GM18517 (cell line): ENCODE measurements at regions not wholly inside any gene's neighbourhood (a gene's known extent, or its start where the extent isn't known, plus 50 kb on each side); places are given as distances from the start of the nearest gene placed in this dataset.
A peak's percentile ranks its signal among the peaks of the same experiment; 100 is the strongest.
"Not testable (repeated sequence)": the region's sequence is repeated elsewhere in the genome, so short reads cannot be mapped to it uniquely, and the experiment has no call there.

Experiments used
- ATAC-seq: cut with Tn5 transposase; IDR thresholded peaks from one replicate; pipeline ENCODE4 v1.9.1; 2021; ENCODE audit warnings: mild to moderate bottlenecking, moderate library complexity; ENCODE audit not compliant: unreplicated experiment

DNA sequence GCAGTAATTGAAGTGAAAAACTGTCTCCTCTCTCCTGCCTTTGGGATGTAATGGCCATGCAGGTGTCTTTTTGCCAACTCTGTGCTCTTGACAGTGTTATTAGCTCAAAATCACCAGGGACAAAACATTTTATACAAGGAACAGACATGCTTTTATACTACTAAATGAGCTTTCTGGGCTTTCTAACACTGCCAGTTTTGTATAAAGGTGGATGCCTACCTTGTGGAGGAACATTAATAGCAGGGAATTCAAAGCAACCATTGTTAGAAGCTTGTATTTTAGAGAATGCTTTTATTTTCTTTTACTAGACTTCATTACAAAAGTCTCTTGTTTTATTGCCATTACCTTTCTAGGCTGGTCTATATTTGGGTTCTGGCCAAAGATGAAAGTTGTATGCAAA is 54.7 kb upstream of the ARSJ start:
- no peak for ATAC-seq

DNA sequence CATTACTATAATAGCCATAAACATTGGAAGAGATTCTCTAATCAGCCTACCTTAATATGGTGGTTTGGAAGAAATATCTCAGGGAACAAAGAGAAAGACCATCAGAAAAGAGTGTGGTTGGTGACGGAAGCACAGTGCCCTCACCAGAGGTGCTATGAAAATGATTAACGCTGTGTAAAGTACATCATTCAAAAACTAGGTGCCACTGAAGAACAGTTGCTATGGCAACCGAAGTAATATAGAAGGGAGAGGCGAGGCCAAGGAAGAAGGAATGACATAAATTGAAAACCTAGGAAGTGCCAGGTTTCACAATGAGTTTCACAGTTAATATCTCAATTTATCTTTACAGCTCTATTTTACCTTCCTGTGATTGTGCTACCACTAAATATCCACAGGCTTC is 57.0 kb upstream of the ARSJ start:
- ATAC-seq, result no peak

DNA sequence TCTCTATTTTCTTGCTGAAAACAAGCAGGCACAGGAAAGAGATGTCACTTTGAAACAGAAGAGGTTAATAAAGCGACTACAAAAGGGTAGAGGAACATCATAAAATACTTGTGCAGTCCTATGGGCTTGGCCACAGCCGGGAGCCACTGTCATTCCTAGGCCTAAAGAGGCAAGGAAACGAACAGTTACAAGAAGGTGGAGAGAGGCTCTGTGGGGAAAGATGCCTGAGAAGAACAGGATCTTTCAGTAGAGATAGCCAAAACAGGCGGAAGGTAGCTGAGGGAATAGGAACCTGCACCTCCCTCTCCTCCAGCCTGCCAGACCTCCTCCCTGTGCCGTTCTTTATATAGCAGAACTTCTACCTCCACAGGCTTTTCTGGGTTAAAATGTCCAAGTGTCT is 57.4 kb upstream of the ARSJ start:
- ATAC-seq, result no peak

DNA sequence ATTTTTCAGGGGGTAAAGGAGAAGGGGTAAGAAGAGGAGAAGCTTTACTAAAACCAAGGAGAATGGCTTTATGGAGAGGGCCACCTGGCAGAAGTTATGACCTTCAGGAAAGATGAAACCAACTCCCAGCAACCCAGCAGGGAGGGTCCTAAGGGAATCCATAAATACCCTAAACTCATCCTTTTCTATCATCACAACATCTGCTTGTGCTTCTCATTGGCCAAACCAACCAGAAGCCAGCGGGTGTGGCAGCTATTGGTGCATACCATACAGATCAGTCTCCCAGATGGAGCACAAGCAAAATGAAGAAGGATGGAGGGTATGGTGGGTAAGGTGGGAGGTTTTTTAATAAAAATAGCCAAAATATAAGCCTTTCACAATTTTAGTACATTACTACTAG is 58.5 kb upstream of the ARSJ start:
- ATAC-seq, result no peak

DNA sequence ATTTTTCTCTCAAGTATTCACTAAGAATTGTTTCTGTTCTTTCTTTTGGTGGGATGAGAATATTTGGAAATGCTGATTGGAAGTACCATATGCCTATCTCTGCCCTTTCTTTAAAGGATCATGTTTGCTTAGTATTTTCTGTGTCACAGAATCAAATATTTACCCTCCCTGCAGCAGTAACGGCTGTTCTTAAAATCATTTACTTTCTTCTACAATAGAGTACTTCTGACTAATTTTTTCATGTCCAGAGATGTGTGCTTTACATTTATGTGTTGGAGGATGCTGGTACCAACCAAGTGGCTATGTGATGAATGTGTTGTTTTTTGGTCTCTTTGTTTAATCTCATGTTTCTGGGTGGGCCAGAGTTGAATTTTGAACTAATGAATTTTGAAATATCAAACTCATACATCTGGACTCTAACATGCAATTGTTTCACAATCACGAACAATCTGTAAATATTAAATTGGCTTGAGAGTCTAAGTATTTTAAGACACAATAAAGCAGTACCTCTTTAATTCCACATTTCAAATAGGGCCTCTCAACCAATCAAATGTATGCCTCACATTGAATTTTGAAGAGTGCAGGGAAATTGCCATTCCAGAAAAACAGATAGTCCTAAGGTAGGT is 59.4 kb upstream of the ARSJ start:
- no peak for ATAC-seq

DNA sequence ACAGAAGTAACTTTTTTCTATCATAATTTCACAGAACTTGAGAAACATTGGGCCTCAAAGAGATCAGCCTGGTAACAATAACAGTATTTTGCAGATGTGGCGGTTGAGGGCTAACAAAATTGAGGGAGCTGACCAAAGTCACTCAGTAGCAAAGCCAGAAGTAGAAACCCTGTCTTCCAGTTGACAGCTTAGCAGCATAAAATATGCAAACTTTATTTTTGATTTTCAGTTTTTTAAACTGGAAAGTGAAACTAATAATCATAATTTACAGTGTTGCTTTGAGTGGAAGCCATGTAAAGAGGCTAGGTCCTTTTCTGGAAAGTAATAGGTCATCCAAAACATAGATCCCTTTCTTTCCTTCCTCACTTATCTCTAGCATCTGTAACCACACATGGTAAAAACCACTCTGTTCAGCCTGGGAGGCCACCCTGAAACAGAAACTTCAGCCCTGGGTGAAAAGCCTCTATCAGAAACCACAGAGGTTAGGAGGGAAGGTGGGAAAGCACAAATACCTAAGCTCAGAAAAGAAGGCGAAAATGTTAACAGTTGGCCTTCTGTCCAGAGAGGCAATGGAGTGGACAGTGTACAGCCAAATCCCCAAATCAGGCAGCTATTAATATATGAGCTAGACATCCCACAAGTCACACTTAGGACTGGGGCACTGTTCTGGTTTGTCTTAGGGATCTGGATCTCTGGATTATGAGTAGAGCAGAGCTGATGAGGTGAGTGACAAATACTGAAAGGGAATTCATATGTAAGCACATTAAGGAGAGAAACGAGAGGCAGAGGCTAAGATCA is 61.1 kb upstream of the ARSJ start:
- peak; percentile 78 for ATAC-seq

DNA sequence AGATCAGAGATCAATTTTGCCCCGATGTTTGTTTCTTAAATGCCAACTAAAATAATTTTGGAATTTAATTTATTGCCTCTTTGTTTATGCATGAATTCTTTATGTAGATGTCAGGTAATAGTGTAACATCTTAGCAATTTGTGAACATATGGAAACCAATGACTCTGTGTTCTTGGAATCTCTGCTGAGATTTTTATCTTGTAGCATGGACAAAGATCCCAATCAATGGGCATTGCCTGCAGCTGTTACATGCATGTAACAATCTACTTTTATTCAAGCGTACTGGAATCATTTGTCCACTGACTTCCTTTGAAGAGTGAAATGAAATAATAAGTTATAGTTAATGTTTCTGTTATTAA is 61.6 kb upstream of the ARSJ start:
- ATAC-seq, result no peak

DNA sequence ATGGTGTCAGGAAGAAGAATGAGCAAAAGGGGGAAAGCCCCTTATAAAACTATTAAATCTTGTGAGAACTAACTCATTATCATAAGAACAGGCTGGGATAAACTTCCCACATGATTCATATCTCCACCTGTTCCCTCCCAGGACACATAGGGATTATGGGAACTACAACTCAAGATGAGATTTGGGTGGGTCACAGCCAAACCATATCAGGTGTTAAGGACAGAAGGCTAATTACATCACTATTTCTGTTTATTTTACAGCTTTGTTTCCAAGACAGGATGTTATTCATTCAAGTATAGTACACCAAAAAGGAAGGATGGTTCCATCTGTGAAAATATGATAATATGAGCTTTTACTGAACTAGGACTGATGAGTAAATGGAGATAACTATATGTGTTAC is 63.7 kb upstream of the ARSJ start:
- no peak for ATAC-seq

DNA sequence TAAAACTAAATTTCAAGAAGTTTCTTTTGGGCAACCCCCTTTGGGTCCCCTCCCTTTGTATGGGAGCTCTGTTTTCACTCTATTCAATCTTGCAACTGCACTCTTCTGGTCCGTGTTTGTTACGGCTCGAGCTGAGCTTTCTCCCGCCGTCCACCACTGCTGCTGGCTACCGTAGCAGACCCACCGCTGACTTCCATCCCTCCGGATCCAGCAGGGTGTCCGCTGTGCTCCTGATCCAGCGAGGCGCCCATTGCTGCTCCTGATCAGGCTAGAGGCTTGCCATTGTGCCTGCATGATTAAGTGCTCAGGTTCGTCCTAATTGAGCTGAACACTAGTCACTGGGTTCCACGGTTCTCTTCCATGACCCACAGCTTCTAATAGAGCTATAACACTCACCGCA is 64.9 kb upstream of the ARSJ start:
- not testable (repeated sequence) for ATAC-seq

DNA sequence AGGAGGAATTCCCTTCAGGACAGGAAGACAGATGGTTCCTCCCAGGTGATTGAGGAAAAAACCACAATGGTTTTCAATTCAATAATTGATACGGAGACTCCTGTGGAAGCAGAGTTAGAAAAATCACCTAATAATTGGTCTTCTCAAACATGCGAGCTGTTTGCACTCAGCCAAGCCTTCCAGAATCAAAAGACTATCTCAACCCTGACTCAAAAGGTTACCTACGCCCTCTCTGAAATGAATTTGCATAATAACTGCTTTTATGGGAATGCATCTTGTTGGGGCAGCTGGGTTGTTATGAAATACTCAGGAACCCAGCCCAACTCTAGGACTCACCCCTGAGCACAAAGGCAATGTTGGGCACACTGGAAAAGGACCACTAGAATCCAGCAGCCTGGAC is 66.9 kb upstream of the ARSJ start:
- no peak for ATAC-seq

DNA sequence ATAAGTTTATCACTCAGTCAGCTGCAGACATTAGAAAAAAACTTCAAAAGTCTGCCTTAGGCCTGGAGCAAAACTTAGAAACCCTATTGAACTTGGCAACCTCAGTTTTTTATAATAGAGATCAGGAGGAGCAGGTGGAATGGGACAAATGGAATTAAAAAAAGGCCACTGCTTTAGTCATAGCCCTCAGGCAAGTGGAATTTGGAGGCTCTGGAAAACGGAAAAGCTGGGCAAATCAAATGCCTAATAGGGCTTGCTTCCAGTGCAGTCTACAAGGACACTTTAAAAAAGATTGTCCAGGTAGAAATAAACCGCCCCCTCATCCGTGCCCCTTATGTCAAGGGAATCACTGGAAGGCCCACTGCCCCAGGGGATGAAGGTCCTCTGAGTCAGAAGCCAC is 68.7 kb upstream of the ARSJ start:
- ATAC-seq, result not testable (repeated sequence)

DNA sequence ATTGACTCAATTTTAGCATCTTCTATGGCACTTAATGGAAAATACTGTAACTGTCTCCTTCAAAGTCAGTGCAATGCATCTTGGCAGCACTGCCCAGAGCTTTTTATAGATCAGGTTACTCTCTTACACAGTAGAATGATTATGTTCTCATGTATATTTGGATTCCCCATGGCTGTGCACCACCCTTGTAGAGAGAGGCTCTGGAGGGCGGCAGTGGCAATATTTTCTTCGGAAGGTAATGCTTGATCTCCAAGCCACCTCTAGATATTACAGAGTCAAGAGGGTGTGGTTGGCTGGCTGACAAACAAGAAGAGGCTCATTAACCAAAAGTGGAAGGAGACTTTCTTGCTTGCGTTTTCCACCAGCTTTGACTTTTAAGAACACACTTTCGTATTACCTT is 72.8 kb upstream of the ARSJ start:
- ATAC-seq, result no peak

DNA sequence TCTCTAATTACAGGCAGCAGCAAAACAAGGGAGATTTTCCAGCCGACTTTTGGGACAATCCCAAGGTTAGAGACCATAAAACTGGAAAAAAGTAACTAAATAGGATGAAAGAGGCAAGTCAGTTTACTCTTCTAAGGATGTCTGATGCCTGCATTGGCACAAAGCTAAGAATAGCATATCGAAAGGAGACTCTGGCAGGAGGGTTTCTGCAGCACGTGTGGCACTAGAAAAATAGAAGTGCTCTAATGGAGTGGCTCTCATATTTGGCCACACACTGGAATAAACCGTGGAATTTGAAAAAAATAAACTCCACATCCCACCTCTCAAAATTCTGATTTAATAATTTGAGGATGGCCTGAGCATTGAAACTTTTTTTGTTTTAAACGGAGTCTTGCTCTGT is 77.2 kb upstream of the ARSJ start:
- ATAC-seq, result no peak

DNA sequence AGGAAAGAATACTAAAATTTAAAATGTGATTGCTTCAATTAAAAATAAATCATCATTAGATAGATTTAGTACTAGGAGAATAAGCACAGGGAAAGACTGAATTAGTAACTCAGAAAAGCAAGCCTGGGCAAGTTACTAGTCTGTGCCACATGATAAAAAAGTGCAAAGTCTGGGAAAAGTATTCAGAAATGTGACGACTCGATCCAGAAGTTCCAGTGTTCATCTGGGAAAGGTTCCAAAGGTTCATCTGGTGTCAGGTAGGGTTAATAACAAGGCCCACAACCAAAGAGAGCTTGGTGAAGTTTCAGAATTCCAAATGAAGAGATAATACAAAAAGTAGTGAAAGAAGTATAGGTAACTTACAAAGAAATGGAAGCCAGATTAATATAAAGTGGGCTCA is 78.3 kb upstream of the ARSJ start:
- no peak for ATAC-seq

DNA sequence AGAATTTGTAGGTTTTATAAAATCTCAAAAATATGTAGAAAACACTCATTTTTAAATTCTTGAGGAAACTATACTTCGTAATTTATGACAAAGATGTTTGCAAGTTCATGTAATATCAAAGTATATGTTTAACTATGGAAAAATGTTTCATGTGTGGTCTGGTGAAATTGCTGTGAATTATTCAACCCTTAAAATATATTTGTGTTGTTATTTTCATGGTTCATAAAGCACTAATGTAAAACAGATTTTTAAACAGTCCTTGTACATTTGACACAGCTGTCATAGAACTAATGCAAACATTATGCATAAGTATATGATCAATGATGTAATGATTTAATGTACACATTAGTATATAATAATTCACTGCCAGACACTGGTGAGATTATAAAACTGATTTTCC is 83.1 kb upstream of the ARSJ start:
- ATAC-seq, result no peak

DNA sequence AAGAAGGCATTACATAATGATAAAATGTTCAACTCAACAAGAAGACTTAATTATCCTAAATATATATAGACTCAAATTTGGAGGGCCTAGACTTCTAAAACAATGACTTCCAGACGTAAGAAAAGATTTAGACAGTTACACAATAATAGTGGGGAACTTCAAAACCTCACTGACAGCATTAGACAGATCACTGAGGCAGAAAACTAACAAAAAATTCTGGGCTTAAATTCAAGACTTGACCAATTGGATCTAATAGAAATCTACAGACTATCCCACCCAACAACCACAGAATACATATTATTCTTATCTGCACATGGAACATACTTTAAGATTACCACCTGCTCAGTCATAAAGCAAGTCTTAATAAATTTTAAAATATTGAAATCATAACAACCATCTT is 93.3 kb upstream of the ARSJ start:
- ATAC-seq, result no peak

DNA sequence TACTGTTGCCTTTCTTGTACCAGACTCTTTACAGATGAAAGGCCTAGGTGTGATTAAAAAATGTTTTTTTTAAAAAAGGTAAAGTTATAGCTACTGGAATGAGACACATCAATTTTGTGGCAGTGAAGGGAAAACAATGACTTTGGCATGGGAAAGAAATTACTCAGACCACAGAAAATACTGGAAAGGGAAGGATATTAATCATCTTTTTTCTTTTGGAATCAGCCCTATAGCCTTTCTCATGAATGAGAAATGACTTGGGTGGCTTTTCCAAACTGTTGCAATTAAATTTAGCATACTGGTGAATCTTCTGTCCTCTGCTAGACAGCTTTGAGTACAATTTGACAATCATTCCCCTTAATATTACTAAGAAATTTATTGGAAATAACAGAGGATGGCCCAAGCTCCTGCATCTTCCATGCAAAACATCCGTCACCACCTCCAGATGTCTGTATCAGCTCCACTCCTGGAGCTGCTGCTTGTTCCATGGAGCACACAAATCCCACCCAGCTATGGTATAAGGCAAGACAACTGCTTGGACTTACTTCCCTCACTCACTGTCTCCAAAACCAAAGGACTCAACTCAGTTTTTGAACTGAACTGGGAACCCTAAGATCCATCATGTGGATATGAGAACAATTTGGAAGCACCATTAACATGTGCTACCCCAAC is 97.6 kb upstream of the ARSJ start:
- no peak for ATAC-seq

DNA sequence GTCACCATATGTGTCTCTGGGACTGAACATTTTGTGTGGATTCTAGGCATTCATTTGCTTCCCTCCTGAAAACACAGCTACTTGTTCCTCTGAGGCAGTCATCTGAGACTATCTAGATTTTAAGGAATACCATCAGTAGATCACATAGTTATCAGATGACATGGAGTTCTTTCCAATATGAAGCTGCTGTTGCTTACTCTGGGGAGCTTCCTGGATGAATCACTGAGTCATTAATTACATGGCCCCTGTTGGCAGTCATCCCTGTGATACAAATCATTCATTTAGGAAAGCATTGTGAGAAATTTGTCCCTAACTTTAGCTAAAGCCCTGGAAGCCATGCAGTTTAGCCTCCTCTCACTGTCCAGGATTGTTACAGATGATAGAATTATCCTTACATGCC is 98.2 kb upstream of the ARSJ start:
- no peak for ATAC-seq

DNA sequence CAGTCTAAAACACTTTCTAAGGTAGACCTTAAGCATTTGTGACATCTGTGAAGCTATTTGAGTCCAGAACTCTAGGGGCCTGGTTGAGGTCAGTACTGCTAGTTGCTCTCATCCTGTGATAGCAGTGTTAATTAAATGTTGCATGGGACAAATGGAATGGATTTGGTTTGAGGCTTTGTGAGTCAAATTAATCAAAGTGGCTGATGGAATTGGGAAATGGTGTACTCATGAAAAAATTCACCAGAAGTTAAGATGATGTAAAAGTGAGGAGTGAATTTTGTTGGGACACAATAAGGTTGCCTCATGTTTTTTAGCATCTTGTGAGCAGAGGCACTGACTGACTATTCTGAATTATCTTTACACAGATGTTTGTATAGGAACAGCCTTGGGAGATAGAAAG is 99.2 kb upstream of the ARSJ start:
- no peak for ATAC-seq

DNA sequence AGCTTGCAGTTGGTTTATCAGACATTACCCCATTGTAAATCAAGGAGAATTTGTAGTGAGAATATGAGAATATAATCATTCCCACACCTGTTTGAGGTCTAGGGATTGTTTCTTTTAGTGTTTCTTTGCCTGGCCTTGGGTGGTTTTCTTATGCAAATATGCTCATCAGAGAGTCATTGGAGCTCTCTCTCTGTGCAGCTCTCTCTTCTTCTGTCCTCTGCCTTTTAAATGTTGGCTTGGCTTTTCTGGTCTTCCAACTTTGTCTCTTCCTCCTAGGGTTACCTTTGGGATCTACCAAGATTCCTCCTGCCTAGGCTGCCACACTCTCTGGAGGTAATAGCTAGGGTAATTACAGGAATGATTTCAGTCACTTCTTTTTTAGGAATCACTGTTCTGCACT is 102.3 kb upstream of the ARSJ start:
- no peak for ATAC-seq

DNA sequence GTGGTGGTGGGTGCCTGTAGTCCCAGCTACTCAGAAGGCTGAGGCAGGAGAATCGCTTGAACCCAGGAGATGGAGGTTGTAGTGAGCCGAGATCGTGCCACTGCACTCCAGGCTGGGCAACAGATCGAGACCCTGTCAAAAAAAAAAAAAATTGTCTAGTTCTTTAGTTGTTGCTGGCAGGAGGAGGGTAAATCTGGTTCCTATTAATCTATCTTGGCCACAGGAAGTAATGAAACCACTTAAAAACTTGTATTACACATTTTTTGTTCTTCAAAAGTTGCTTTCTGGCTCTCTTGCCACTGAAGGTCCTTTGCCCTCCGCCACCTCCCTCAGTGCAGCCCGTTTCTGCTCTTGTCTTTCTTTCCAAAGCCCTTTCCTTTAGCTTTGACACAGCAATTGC is 102.9 kb upstream of the ARSJ start:
- ATAC-seq, result no peak

DNA sequence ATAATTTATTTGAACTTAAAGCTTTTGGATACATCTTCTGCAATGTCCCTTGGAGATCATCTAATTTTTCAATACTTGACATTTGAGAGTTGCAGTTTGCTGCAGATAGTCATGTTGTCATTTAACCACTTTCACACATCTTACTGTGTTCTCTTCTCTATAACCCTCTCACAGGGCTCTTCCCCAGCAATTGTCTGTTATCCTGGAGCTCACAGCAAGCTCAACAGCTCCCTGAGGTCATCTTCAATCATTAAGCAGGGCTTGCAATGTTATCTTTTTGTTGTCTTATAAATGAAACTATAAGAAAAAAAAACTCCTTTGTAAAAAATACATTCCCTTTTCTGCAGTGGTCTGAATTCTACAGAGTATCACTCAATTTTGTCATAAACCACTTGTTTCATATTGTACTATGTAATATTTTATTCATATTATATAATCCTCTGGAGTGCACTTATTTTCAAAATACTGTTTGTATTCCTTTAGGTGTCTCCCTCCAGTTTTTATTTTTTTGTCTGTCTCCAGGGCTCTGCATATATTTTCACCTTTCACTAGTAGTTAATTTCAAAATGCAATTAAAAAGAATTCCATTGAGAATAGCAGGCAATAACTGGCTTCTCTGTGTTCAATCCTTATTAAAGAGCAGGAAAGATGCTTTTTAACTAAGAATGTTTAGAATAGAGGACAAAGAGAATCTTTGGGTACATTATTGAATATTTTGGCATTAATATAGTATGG is 106.3 kb upstream of the ARSJ start:
- ATAC-seq, result no peak
